GM12891 (cell line): ENCODE measurements at regions not wholly inside any gene's neighbourhood (a gene's known extent, or its start where the extent isn't known, plus 50 kb on each side); places are given as distances from the start of the nearest gene placed in this dataset.

Source experiments
- PAX5 ChIP-seq: IDR thresholded peaks from 2 replicates; pipeline ENCODE4 v1.6.1; 2011; ENCODE audit warnings: low read length, moderate library complexity, mild to moderate bottlenecking; ENCODE audit not compliant: insufficient read depth, severe bottlenecking
- POLR2A ChIP-seq: IDR thresholded peaks from 2 replicates; pipeline ENCODE4 v1.6.1; 2011; ENCODE audit warnings: low read depth, low read length, control low read depth
- POLR2AphosphoS5 ChIP-seq: IDR thresholded peaks from 2 replicates; pipeline ENCODE4 v1.6.1; 2011; ENCODE audit warnings: low read depth, low read length, control low read depth
- SPI1 ChIP-seq: IDR thresholded peaks from 2 replicates; pipeline ENCODE4 v1.6.1; 2011; ENCODE audit warnings: low read depth, low read length, control low read depth
- TAF1 ChIP-seq: IDR thresholded peaks from 2 replicates; pipeline ENCODE4 v1.6.1; 2011; ENCODE audit warnings: low read depth, low read length, control low read depth

GRCh38 chr12:24473097-24473496, 475.8 kb downstream of the BCAT1 start:
- TF ChIP-seq POLR2AphosphoS5, result no peak
- no peak for TF ChIP-seq POLR2A
- no peak for TF ChIP-seq TAF1
- TF ChIP-seq PAX5, result no peak
- TF ChIP-seq SPI1, result no peak
